Neural cell (in vitro differentiated cells): ENCODE measurements at regions not wholly inside any gene's neighbourhood (a gene's known extent, or its start where the extent isn't known, plus 50 kb on each side); places are given as distances from the start of the nearest gene placed in this dataset.

Experiments
- H2AFZ ChIP-seq: fragments of 200-600, 300-800 bp; sonication (generic), shearing (Covaris generic); 2 replicates; pipeline ENCODE4 v1.6.0; 2014; ENCODE audit warnings: low read depth, mild to moderate bottlenecking, antibody characterized with exemption, low read length, moderate library complexity
- H3F3A ChIP-seq: fragments of 200-600 bp; shearing (Covaris generic); 2 replicates; pipeline ENCODE4 v1.6.1; 2016; ENCODE audit warnings: mild to moderate bottlenecking, moderate library complexity, mixed read lengths, antibody characterized with exemption, low read length; ENCODE audit not compliant: insufficient read depth, poor library complexity, severe bottlenecking
- H3K27ac ChIP-seq: fragments of 200-600, 300-800 bp; sonication (generic), shearing (Covaris generic); 2 replicates; pipeline ENCODE4 v1.5.1; 2014; ENCODE audit warnings: mild to moderate bottlenecking, low read length, moderate library complexity
- H3K27me3 ChIP-seq: fragments of 300-800, 200-600 bp; sonication (generic), shearing (Covaris generic); 2 replicates; pipeline ENCODE4 v1.6.0; 2014; ENCODE audit warnings: mild to moderate bottlenecking, low read depth, low read length, moderate library complexity; ENCODE audit not compliant: insufficient read depth
- H3K36me3 ChIP-seq: fragments of 300-800, 200-600 bp; sonication (generic), shearing (Covaris generic); 2 replicates; pipeline ENCODE4 v1.5.1; 2014; ENCODE audit warnings: mild to moderate bottlenecking, antibody characterized with exemption, low read length, moderate library complexity; ENCODE audit not compliant: insufficient read depth
- H3K4me2 ChIP-seq: fragments of 300-800, 200-600 bp; sonication (generic), shearing (Covaris generic); 2 replicates; pipeline ENCODE4 v1.6.0; 2014; ENCODE audit warnings: mild to moderate bottlenecking, low read length
- H3K4me3 ChIP-seq: fragments of 300-800, 200-600 bp; sonication (generic), shearing (Covaris generic); 2 replicates; pipeline ENCODE4 v1.5.1; 2014; ENCODE audit warnings: mild to moderate bottlenecking, low read length, moderate library complexity
- H3K79me2 ChIP-seq: fragments of 200-600 bp; shearing (Covaris generic); replicated peaks from 2 replicates; pipeline ENCODE4 v1.6.0; 2014; ENCODE audit warnings: mild to moderate bottlenecking, low read length, moderate library complexity; ENCODE audit not compliant: insufficient read depth
- H3K9ac ChIP-seq: fragments of 300-800, 200-600 bp; sonication (generic), shearing (Covaris generic); 2 replicates; pipeline ENCODE4 v1.6.1; 2016; ENCODE audit warnings: mild to moderate bottlenecking, low read length, mixed read lengths
- H3K9me2 ChIP-seq: fragments of 200-600 bp; shearing (Covaris generic); 2 replicates; pipeline ENCODE4 v1.6.1; 2016; ENCODE audit warnings: mild to moderate bottlenecking, low read length, mixed read lengths; ENCODE audit not compliant: insufficient read depth
- H3K9me3 ChIP-seq: fragments of 200-600, 300-800 bp; sonication (generic), shearing (Covaris generic); 2 replicates; pipeline ENCODE4 v1.6.1; 2016; ENCODE audit warnings: mild to moderate bottlenecking, mixed run types, low read length, moderate library complexity, mixed read lengths
- H4K20me1 ChIP-seq: fragments of 200-600 bp; shearing (Covaris generic); 2 replicates; pipeline ENCODE4 v1.6.1; 2016; ENCODE audit warnings: mild to moderate bottlenecking, mixed run types; ENCODE audit not compliant: insufficient read depth
- CTCF ChIP-seq: fragments of 450-650 bp; IDR thresholded peaks from 2 replicates; pipeline ENCODE4 v1.5.1; 2014; ENCODE audit warnings: antibody characterized with exemption, mild to moderate bottlenecking, moderate library complexity; ENCODE audit not compliant: poor library complexity, severe bottlenecking
- EP300 ChIP-seq: fragments of 450-650 bp; conservative IDR thresholded peaks from 2 replicates; pipeline ENCODE4 v1.6.1; 2014; ENCODE audit warnings: antibody characterized with exemption, mild to moderate bottlenecking, moderate library complexity; ENCODE audit not compliant: poor library complexity, severe bottlenecking
- EZH2 ChIP-seq: fragments of 200-600, 300-800 bp; shearing (Covaris generic), sonication (generic); IDR thresholded peaks from 2 replicates; pipeline ENCODE4 v1.6.1; 2014; ENCODE audit warnings: antibody characterized with exemption, low read length, borderline replicate concordance, mild to moderate bottlenecking; ENCODE audit not compliant: insufficient read depth, poor library complexity, severe bottlenecking
- MXI1 ChIP-seq: fragments of 450-650 bp; conservative IDR thresholded peaks from 2 replicates; pipeline ENCODE4 v1.6.1; 2014; ENCODE audit warnings: antibody characterized with exemption, mild to moderate bottlenecking; ENCODE audit not compliant: poor library complexity, severe bottlenecking
- POLR2AphosphoS5 ChIP-seq: IDR thresholded peaks from 2 replicates; pipeline ENCODE4 v1.6.1; 2012
- RAD21 ChIP-seq: fragments of 450-650 bp; conservative IDR thresholded peaks from 2 replicates; pipeline ENCODE4 v1.6.1; 2014; ENCODE audit warnings: antibody characterized with exemption, mild to moderate bottlenecking, moderate library complexity
- REST ChIP-seq: IDR thresholded peaks from 2 replicates; pipeline ENCODE4 v1.6.1; 2012; ENCODE audit warnings: borderline replicate concordance
- SMC3 ChIP-seq: fragments of 450-650 bp; conservative IDR thresholded peaks from 2 replicates; pipeline ENCODE4 v1.6.1; 2014; ENCODE audit warnings: antibody characterized with exemption, mild to moderate bottlenecking, moderate library complexity; ENCODE audit not compliant: poor library complexity
- TAF1 ChIP-seq: IDR thresholded peaks from 2 replicates; pipeline ENCODE4 v1.6.1; 2012; ENCODE audit warnings: low read depth

GRCh38 chr1:4565166-4565565, 89.2 kb upstream of the AJAP1 start:
- Histone ChIP-seq H3K27me3 (no peaks in the 10 kb centered on the region), H3K9ac (no peak overlapping the region), H3K36me3 (no peaks in the 10 kb centered on the region), H3K79me2 (no peaks in the 10 kb centered on the region), H3F3A (no peaks in the 10 kb centered on the region), H3K4me2 (no peak overlapping the region), H2AFZ (no peak overlapping the region), H3K9me2 (no peaks in the 10 kb centered on the region), H4K20me1 (no peaks in the 10 kb centered on the region), H3K9me3 (no peaks in the 10 kb centered on the region), H3K4me3 (no peak overlapping the region), H3K27ac (no peak overlapping the region)
- TF ChIP-seq POLR2AphosphoS5: no peak
- no peak for TF ChIP-seq MXI1
- TF ChIP-seq REST: no peak
- TF ChIP-seq SMC3: no peak
- no peak for TF ChIP-seq CTCF
- no peak for TF ChIP-seq TAF1
- TF ChIP-seq RAD21: no peak
- TF ChIP-seq EP300: no peak
- no peak for TF ChIP-seq EZH2

GRCh38 chr1:4565801-4566449, 88.5 kb upstream of the AJAP1 start:
- H3K27ac ChIP-seq: no peak overlapping the region
- H3K4me2 ChIP-seq: no peak overlapping the region
- no peaks in the 10 kb centered on the region for H3F3A ChIP-seq
- H3K4me3 ChIP-seq: no peak overlapping the region
- H3K9me2 ChIP-seq: no peaks in the 10 kb centered on the region
- TF ChIP-seq MXI1: no peak
- no peak for TF ChIP-seq POLR2AphosphoS5
- TF ChIP-seq RAD21: no peak
- no peak for TF ChIP-seq CTCF
- TF ChIP-seq SMC3: no peak
- TF ChIP-seq EZH2: no peak
- TF ChIP-seq EP300: no peak
- TF ChIP-seq TAF1: no peak
- TF ChIP-seq REST: no peak
- no peaks in the 10 kb centered on the region for H3K9me3 ChIP-seq
- no peaks in the 10 kb centered on the region for H3K36me3 ChIP-seq
- H2AFZ ChIP-seq: no peak overlapping the region
- no peaks in the 10 kb centered on the region for H4K20me1 ChIP-seq
- H3K27me3 ChIP-seq: no peaks in the 10 kb centered on the region
- H3K79me2 ChIP-seq: no peaks in the 10 kb centered on the region
- no peak overlapping the region for H3K9ac ChIP-seq
